Astrocyte of the hippocampus (primary cell): ENCODE measurements at regions not wholly inside any gene's neighbourhood (a gene's known extent, or its start where the extent isn't known, plus 50 kb on each side); places are given as distances from the start of the nearest gene placed in this dataset.
"Not testable (repeated sequence)": the region's sequence is repeated elsewhere in the genome, so short reads cannot be mapped to it uniquely, and the experiment has no call there.

ENCODE experiments used
- DNase-seq: peaks from one replicate; pipeline ENCODE4 v3.0.0; 2011; ENCODE audit warnings: low read depth, low spot score

- DNase-seq, result no peak
Measured at GRCh38 chr15:25247407-25248038, 191.3 kb downstream of the UBE3A start.

- DNase-seq, result not testable (repeated sequence)
Measured at GRCh38 chr15:25248087-25248486, 190.7 kb downstream of the UBE3A start.

GRCh38 chr15:25248583-25249235, 190.1 kb downstream of the UBE3A start:
- no peak for DNase-seq

- no peak for DNase-seq
Measured at GRCh38 chr15:25249236-25250010, 189.4 kb downstream of the UBE3A start.

GRCh38 chr15:25250011-25250596, 188.7 kb downstream of the UBE3A start:
- DNase-seq, result no peak

GRCh38 chr15:25250906-25251622, 187.8 kb downstream of the UBE3A start:
- no peak for DNase-seq

GRCh38 chr15:25251700-25252390, 187.0 kb downstream of the UBE3A start:
- DNase-seq, result no peak

GRCh38 chr15:25253048-25253973, 185.5 kb downstream of the UBE3A start:
- not testable (repeated sequence) for DNase-seq

- no peak for DNase-seq
Measured at GRCh38 chr15:25268166-25268565, 170.7 kb downstream of the UBE3A start.
